HEK293 (cell line): ENCODE measurements at regions not wholly inside any gene's neighbourhood (a gene's known extent, or its start where the extent isn't known, plus 50 kb on each side); places are given as distances from the start of the nearest gene placed in this dataset.

Source experiments
- CTCF ChIA-PET: fragments of 350-600 bp; formaldehyde crosslinking; extraction: SDS; loops from one replicate; lab custom pipeline; 2021; ENCODE audit warnings: antibody characterized with exemption; lab: Yijun Ruan, JAX
- POLR2A ChIA-PET: fragments of 300-600 bp; formaldehyde crosslinking; extraction: SDS; loops from one replicate; lab custom pipeline; 2020; ENCODE audit warnings: antibody characterized with exemption, inconsistent platforms; lab: Yijun Ruan, JAX
- H3K27ac ChIP-seq: fragments of 200-500 bp; sonication (Bioruptor generic); 2 replicates; pipeline ENCODE4 v1.5.1; 2014; ENCODE audit warnings: low read depth, low read length, control low read depth, inconsistent platforms; ENCODE audit errors: extremely low read depth
- H3K36me3 ChIP-seq, 2 experiments: fragments of 200-500 bp in 1 of 2; sonication (Bioruptor generic) in 1 of 2; 1 replicate in 1 of 2; 2 replicates in 1 of 2; pipeline ENCODE4 v1.5.1; 2014 to 2017; ENCODE audit warnings: inconsistent platforms in 2 of 2, low read length in 2 of 2; ENCODE audit not compliant: control insufficient read depth in 2 of 2, insufficient read depth in 1 of 2
- H3K4me1 ChIP-seq: fragments of 200-500 bp; sonication (Bioruptor generic); 2 replicates; pipeline ENCODE4 v1.5.1; 2014; ENCODE audit warnings: mild to moderate bottlenecking, low read length, inconsistent platforms; ENCODE audit not compliant: control insufficient read depth, insufficient read depth
- H3K4me3 ChIP-seq: 2 replicates; pipeline ENCODE4 v1.5.1; 2011; ENCODE audit warnings: low read depth, mild to moderate bottlenecking, control low read depth, low read length, moderate library complexity
- H3K9me3 ChIP-seq: fragments of 200-500 bp; sonication (Bioruptor generic); 2 replicates; pipeline ENCODE4 v1.5.1; 2014; ENCODE audit warnings: low read depth, low read length, inconsistent platforms; ENCODE audit not compliant: control insufficient read depth, insufficient read depth
- BCL11B ChIP-seq: fragments of 450-650 bp; formaldehyde crosslinking; IDR thresholded peaks from 2 replicates; pipeline ENCODE4 v1.5.1; 2016; ENCODE audit warnings: low read depth, missing biosample characterization, missing genetic modification characterization
- ZFP69B ChIP-seq: fragments of 450-650 bp; formaldehyde crosslinking; IDR thresholded peaks from 2 replicates; pipeline ENCODE4 v1.5.1; 2016; ENCODE audit warnings: missing biosample characterization, missing genetic modification characterization
- ZNF302 ChIP-seq: fragments of 450-650 bp; formaldehyde crosslinking; IDR thresholded peaks from 2 replicates; pipeline ENCODE4 v1.5.1; 2016; ENCODE audit warnings: missing biosample characterization, missing genetic modification characterization, low read depth
- ZNF350 ChIP-seq: fragments of 450-650 bp; formaldehyde crosslinking; IDR thresholded peaks from 2 replicates; pipeline ENCODE4 v1.5.0; 2017; ENCODE audit warnings: missing biosample characterization, mild to moderate bottlenecking, missing genetic modification characterization
- ZNF48 ChIP-seq: fragments of 450-650 bp; formaldehyde crosslinking; IDR thresholded peaks from 2 replicates; pipeline ENCODE4 v1.5.1; 2016; ENCODE audit warnings: missing biosample characterization, missing genetic modification characterization
- ZNF530 ChIP-seq: fragments of 450-650 bp; formaldehyde crosslinking; IDR thresholded peaks from 2 replicates; pipeline ENCODE4 v1.5.1; 2016; ENCODE audit warnings: low read depth, missing biosample characterization, missing genetic modification characterization
- ZNF596 ChIP-seq: fragments of 450-650 bp; IDR thresholded peaks from 2 replicates; pipeline ENCODE4 v1.5.0; 2018; ENCODE audit warnings: missing biosample characterization, mild to moderate bottlenecking, missing genetic modification characterization, moderate library complexity
- ZNF600 ChIP-seq: fragments of 450-650 bp; formaldehyde crosslinking; IDR thresholded peaks from 2 replicates; pipeline ENCODE4 v1.5.1; 2016; ENCODE audit warnings: missing biosample characterization, missing genetic modification characterization
- ZNF626 ChIP-seq: fragments of 450-650 bp; sonication (Bioruptor Pico); formaldehyde crosslinking; IDR thresholded peaks from 2 replicates; pipeline ENCODE4 v1.5.1; 2018; ENCODE audit warnings: missing biosample characterization, missing genetic modification characterization, inconsistent platforms
- TF ChIP-seq, protein P1 (sequence below): fragments of 450-650 bp; formaldehyde crosslinking; IDR thresholded peaks from 2 replicates; pipeline ENCODE4 v1.5.1; 2016; ENCODE audit warnings: missing biosample characterization, missing genetic modification characterization
- TF ChIP-seq, protein P2 (sequence below): fragments of 450-650 bp; formaldehyde crosslinking; IDR thresholded peaks from 2 replicates; pipeline ENCODE4 v1.5.1; 2017; ENCODE audit warnings: missing biosample characterization, missing genetic modification characterization
- TF ChIP-seq, protein P3 (sequence below): fragments of 450-650 bp; formaldehyde crosslinking; IDR thresholded peaks from 2 replicates; pipeline ENCODE4 v1.5.1; 2016; ENCODE audit warnings: missing biosample characterization, missing genetic modification characterization
- TF ChIP-seq, protein P4 (sequence below): fragments of 450-650 bp; formaldehyde crosslinking; IDR thresholded peaks from 2 replicates; pipeline ENCODE4 v1.5.1; 2016; ENCODE audit warnings: missing biosample characterization, missing genetic modification characterization
- TF ChIP-seq, protein P5 (sequence below): fragments of 450-650 bp; formaldehyde crosslinking; optimal IDR thresholded peaks from 2 replicates; pipeline ENCODE3; 2016; ENCODE audit warnings: missing biosample characterization, mild to moderate bottlenecking, missing genetic modification characterization

DNA sequence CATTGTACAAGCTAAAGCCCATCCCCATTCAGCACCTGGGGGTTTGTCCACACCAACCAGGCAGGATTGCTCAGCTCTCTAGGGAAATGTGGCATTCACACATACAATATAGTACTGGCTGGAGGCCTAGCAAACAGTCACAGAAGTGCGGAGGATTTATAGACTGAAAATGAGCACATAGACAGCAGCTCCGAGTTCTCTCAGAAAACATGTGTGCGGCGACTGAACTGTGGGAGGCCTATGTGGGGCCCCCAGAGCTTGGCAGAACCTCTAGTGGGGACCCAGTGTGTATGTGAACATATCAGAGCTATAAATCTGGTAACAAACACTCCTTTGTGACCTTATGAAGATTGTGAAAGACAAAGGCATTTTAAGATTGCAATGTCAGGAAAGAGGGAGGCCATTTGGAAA is 431.1 kb downstream of the DTWD2 start:
- Histone ChIP-seq H3K27ac (no peak overlapping the region), H3K36me3 (no peaks in the 10 kb centered on the region), H3K4me1 (no peaks in the 10 kb centered on the region), H3K4me3 (no peak overlapping the region), H3K9me3 (no peaks in the 10 kb centered on the region)
- ChIA-PET CTCF (no interaction called here), POLR2A (no interaction called here)
- TF ChIP-seq ZNF48 (tag by site-specific recombination) = no peak

DNA sequence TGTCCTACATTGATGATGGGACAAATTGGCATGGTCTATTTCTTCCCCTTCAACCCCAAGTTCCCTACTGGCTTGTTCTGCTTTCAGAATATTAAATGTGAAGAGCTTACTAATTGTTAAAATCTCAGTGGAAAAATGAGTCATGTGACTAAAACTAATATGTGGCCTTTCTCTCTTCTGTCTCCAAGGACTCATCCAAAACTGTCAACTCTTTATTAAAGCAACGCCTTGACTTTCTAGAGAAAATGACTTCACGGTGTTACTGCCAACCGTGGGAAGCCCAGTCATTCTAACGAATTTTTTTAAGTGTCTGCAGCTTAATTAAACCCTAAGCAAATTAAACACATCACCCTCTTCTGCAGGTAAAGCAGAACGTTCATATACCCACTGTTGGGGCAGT is 431.6 kb downstream of the DTWD2 start:
- H3K4me1 ChIP-seq = no peaks in the 10 kb centered on the region
- no peak overlapping the region for H3K4me3 ChIP-seq
- H3K9me3 ChIP-seq = no peaks in the 10 kb centered on the region
- no peaks in the 10 kb centered on the region for H3K36me3 ChIP-seq
- CTCF ChIA-PET = interaction anchor here (0.6 kb wide), 1 partner anchor 12 kb away, joined by 3 read pairs; no protein-coding TSS in a partner anchor
- TF ChIP-seq, protein P1, sequence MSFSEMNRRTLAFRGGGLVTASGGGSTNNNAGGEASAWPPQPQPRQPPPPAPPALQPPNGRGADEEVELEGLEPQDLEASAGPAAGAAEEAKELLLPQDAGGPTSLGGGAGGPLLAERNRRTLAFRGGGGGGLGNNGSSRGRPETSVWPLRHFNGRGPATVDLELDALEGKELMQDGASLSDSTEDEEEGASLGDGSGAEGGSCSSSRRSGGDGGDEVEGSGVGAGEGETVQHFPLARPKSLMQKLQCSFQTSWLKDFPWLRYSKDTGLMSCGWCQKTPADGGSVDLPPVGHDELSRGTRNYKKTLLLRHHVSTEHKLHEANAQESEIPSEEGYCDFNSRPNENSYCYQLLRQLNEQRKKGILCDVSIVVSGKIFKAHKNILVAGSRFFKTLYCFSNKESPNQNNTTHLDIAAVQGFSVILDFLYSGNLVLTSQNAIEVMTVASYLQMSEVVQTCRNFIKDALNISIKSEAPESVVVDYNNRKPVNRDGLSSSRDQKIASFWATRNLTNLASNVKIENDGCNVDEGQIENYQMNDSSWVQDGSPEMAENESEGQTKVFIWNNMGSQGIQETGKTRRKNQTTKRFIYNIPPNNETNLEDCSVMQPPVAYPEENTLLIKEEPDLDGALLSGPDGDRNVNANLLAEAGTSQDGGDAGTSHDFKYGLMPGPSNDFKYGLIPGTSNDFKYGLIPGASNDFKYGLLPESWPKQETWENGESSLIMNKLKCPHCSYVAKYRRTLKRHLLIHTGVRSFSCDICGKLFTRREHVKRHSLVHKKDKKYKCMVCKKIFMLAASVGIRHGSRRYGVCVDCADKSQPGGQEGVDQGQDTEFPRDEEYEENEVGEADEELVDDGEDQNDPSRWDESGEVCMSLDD (tag by site-specific recombination) = no peak
- POLR2A ChIA-PET = no interaction called here
- H3K27ac ChIP-seq = no peak overlapping the region

DNA sequence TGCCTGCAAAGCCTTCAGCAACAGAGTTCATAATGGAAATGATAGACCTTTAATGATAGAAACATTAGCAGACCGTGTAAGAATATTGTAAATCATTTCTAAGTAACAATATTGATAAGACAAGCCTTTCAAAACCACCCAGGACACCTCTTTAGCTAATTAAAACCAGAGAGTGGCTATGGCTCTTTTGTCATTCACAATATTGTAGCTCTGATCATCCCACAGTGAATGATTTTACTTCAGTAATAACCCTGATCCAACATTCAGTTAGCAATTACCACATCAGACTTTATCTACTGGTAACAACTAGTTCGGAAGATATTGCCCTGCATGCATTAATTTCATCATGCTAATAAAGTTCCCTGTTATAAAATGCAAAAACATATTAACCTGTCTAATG is 432.6 kb downstream of the DTWD2 start:
- Histone ChIP-seq H3K4me1 (no peaks in the 10 kb centered on the region), H3K36me3 (no peaks in the 10 kb centered on the region), H3K27ac (no peak overlapping the region), H3K9me3 (no peaks in the 10 kb centered on the region), H3K4me3 (no peak overlapping the region)
- CTCF ChIA-PET = no interaction called here
- TF ChIP-seq ZNF600 (no peak), ZNF350 (tag by site-specific recombination) (no peak), ZNF626 (tag by site-specific recombination) (no peak), ZNF596 (tag by site-specific recombination) (no peak), ZNF530 (tag by site-specific recombination) (no peak), ZFP69B (tag by site-specific recombination) (no peak)
- TF ChIP-seq, protein P2, sequence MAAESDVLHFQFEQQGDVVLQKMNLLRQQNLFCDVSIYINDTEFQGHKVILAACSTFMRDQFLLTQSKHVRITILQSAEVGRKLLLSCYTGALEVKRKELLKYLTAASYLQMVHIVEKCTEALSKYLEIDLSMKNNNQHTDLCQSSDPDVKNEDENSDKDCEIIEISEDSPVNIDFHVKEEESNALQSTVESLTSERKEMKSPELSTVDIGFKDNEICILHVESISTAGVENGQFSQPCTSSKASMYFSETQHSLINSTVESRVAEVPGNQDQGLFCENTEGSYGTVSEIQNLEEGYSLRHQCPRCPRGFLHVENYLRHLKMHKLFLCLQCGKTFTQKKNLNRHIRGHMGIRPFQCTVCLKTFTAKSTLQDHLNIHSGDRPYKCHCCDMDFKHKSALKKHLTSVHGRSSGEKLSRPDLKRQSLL (tag by site-specific recombination) = no peak
- TF ChIP-seq, protein P3, sequence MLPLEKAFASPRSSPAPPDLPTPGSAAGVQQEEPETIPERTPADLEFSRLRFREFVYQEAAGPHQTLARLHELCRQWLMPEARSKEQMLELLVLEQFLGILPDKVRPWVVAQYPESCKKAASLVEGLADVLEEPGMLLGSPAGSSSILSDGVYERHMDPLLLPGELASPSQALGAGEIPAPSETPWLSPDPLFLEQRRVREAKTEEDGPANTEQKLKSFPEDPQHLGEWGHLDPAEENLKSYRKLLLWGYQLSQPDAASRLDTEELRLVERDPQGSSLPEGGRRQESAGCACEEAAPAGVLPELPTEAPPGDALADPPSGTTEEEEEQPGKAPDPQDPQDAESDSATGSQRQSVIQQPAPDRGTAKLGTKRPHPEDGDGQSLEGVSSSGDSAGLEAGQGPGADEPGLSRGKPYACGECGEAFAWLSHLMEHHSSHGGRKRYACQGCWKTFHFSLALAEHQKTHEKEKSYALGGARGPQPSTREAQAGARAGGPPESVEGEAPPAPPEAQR = no peak
- POLR2A ChIA-PET = no interaction called here

DNA sequence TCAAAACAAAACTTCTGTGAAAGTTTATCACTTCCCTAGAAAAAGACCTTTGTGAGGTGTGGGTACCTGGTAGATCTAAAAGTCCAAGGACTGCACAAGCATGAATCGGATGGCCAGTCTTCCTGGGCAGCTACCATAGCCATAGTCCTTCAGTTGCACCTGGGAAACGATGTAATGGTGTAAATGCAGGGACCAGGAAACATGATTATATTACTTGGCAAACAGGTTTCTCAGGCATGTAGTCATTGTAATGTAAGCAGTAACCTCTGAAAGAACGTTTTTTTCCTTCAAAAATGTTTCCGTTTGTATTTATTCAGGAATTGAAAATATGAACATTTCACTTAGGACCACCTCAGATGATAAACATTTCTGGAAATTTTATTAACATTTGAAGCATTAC is 433.4 kb downstream of the DTWD2 start:
- no peak for TF ChIP-seq ZNF302
- no peak for TF ChIP-seq ZNF530 (tag by site-specific recombination)
- TF ChIP-seq BCL11B (tag by site-specific recombination) = no peak
- TF ChIP-seq, protein P4, sequence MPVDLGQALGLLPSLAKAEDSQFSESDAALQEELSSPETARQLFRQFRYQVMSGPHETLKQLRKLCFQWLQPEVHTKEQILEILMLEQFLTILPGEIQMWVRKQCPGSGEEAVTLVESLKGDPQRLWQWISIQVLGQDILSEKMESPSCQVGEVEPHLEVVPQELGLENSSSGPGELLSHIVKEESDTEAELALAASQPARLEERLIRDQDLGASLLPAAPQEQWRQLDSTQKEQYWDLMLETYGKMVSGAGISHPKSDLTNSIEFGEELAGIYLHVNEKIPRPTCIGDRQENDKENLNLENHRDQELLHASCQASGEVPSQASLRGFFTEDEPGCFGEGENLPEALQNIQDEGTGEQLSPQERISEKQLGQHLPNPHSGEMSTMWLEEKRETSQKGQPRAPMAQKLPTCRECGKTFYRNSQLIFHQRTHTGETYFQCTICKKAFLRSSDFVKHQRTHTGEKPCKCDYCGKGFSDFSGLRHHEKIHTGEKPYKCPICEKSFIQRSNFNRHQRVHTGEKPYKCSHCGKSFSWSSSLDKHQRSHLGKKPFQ (tag by site-specific recombination) = no peak
- TF ChIP-seq, protein P5, sequence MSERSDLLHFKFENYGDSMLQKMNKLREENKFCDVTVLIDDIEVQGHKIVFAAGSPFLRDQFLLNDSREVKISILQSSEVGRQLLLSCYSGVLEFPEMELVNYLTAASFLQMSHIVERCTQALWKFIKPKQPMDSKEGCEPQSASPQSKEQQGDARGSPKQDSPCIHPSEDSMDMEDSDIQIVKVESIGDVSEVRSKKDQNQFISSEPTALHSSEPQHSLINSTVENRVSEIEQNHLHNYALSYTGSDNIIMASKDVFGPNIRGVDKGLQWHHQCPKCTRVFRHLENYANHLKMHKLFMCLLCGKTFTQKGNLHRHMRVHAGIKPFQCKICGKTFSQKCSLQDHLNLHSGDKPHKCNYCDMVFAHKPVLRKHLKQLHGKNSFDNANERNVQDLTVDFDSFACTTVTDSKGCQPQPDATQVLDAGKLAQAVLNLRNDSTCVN (tag by site-specific recombination) = no peak
- Histone ChIP-seq H3K27ac (no peak overlapping the region), H3K36me3 (no peaks in the 10 kb centered on the region), H3K9me3 (no peaks in the 10 kb centered on the region), H3K4me3 (no peak overlapping the region), H3K4me1 (no peaks in the 10 kb centered on the region)
- CTCF ChIA-PET = no interaction called here
- POLR2A ChIA-PET = no interaction called here
